ENCODE measurements at regions not wholly inside any gene's neighbourhood (a gene's known extent, or its start where the extent isn't known, plus 50 kb on each side); places are given as distances from the start of the nearest gene placed in this dataset.

DNA sequence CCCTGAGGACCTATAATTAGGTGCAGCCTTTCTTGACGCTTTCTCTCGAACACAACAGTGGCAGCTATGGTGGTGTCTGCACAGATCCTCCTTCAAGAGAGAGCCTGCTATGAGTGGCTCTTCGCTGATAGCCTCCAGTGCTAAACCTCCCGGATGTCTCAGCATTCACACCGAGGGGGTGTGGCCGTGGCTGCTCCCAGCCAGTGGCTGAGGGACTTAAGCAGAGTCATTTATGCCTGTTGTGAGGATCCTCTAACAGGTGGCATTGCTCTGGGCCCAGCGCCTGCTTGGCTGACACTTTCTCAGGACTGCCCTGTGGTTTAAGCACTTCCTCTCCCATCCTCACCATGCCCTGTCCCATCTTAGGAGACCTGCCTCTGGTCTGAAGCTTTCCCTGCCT, 592.0 kb upstream of the LRRTM1 start:
- no peak for FAIRE-seq
- no TSS peak for BruUV-seq (replicated peaks)
- 28% methylated on average over 7 of the region's 7 CpGs for WGBS (ENCODE audit: insufficient coverage, insufficient replicate concordance, low lambda C conversion rate, missing lambda C conversion rate)

DNA sequence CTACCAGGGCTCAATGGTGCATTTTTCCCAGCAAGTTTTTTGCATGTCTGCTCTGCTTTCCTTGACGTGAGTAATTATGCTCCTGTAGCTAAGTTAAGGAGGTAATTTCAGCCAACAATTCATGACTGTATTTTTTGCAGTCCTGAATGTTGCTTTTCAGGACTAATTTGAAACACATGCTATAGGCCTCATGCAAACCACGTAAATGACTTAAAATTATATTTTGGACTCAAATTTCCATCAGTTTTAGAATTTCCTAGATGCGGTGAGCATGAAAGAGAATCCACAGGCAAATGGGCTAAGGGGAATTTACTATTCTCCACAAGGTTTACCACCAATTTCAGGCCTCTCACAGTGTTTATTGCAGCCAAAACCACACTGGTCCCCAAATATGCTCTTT, 589.9 kb upstream of the LRRTM1 start:
- H3K27ac ChIP-seq (ENCODE audit: control insufficient read depth, insufficient read depth), result no peak overlapping the region
- ChIA-PET SMC1A (ENCODE audit: uncharacterized antibody, unreplicated experiment) (no interaction called here), RAD21 (ENCODE audit: unreplicated experiment) (no interaction called here), CTCF (no interaction called here), POLR2A (no interaction called here)
- H3K4me1 ChIP-seq (ENCODE audit: control insufficient read depth, insufficient read depth, low read length), result no peaks in the 10 kb centered on the region
- H3K9me3 ChIP-seq (replicated peaks; ENCODE audit: control insufficient read depth, insufficient read depth, low read length), result no peaks in the 10 kb centered on the region
- H3K36me3 ChIP-seq (ENCODE audit: control insufficient read depth in 2 of 2, insufficient read depth in 2 of 2, low read length in 1 of 2), result no peaks in the 10 kb centered on the region
- BruUV-seq (replicated peaks), result no TSS peak
- FAIRE-seq (no peak), DNase-seq (ENCODE audit: low read depth, low spot score) (no peak), ATAC-seq (no peak)
- no peaks in the 10 kb centered on the region for H3K27me3 ChIP-seq (replicated peaks in 1 of 2; ENCODE audit: control insufficient read depth in 2 of 2, insufficient read depth in 2 of 2, low read length in 1 of 2)
- in situ Hi-C loops (cut with MboI) (no loop called here), intact Hi-C loops (cut with micrococcal nuclease; ENCODE audit: unreplicated experiment) (no loop called here)
- no peak overlapping the region for H3K4me3 ChIP-seq
- no peak overlapping the region for H3K9ac ChIP-seq (ENCODE audit: control insufficient read depth, insufficient read depth, low read length)
- H3K79me2 ChIP-seq (ENCODE audit: control insufficient read depth, insufficient read depth, low read length), result no peaks in the 10 kb centered on the region
- no peak overlapping the region for H3K4me2 ChIP-seq (ENCODE audit: control insufficient read depth, insufficient read depth)
- H2AFZ ChIP-seq (ENCODE audit: control insufficient read depth, low read depth, low read length), result no peak overlapping the region
- 30% methylated on average over 3 of the region's 3 CpGs for WGBS (ENCODE audit: insufficient coverage, insufficient replicate concordance, low lambda C conversion rate, missing lambda C conversion rate)
- no peaks in the 10 kb centered on the region for H4K20me1 ChIP-seq (ENCODE audit: control insufficient read depth, insufficient read depth)
- no peak for TF ChIP-seq SPI1 (IDR thresholded peaks at IDR 0.05; ENCODE audit: borderline replicate concordance, insufficient read depth, low read depth, low read length)
- TF ChIP-seq CREB1 (IDR thresholded peaks at IDR 0.05; ENCODE audit: low read depth), result no peak
- no peak for TF ChIP-seq EZH2 (IDR thresholded peaks at IDR 0.05; ENCODE audit: borderline replicate concordance, control insufficient read depth, low read depth, low read length)
- no peak for TF ChIP-seq JUND (IDR thresholded peaks at IDR 0.05; ENCODE audit: low read depth, low read length)
- TF ChIP-seq MTA3 (IDR thresholded peaks at IDR 0.05; ENCODE audit: borderline replicate concordance, low read length), result no peak
- no peak for TF ChIP-seq NBN (IDR thresholded peaks at IDR 0.05)
- TF ChIP-seq BCL11A (IDR thresholded peaks at IDR 0.05; ENCODE audit: low read depth, low read length), result no peak
- TF ChIP-seq, protein P1, sequence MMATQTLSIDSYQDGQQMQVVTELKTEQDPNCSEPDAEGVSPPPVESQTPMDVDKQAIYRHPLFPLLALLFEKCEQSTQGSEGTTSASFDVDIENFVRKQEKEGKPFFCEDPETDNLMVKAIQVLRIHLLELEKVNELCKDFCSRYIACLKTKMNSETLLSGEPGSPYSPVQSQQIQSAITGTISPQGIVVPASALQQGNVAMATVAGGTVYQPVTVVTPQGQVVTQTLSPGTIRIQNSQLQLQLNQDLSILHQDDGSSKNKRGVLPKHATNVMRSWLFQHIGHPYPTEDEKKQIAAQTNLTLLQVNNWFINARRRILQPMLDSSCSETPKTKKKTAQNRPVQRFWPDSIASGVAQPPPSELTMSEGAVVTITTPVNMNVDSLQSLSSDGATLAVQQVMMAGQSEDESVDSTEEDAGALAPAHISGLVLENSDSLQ (IDR thresholded peaks at IDR 0.05), result no peak
- TF ChIP-seq, protein P2, sequence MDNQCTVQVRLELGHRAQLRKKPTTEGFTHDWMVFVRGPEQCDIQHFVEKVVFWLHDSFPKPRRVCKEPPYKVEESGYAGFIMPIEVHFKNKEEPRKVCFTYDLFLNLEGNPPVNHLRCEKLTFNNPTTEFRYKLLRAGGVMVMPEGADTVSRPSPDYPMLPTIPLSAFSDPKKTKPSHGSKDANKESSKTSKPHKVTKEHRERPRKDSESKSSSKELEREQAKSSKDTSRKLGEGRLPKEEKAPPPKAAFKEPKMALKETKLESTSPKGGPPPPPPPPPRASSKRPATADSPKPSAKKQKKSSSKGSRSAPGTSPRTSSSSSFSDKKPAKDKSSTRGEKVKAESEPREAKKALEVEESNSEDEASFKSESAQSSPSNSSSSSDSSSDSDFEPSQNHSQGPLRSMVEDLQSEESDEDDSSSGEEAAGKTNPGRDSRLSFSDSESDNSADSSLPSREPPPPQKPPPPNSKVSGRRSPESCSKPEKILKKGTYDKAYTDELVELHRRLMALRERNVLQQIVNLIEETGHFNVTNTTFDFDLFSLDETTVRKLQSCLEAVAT (IDR thresholded peaks at IDR 0.05), result no peak
- TF ChIP-seq GABPA (IDR thresholded peaks at IDR 0.05; ENCODE audit: low read depth), result no peak
- TF ChIP-seq SUPT20H (IDR thresholded peaks at IDR 0.05; ENCODE audit: borderline replicate concordance, control insufficient read depth, low read depth, low read length), result no peak
- TF ChIP-seq NFYB (IDR thresholded peaks at IDR 0.05; ENCODE audit: insufficient read depth, low read depth, low read length), result no peak
- TF ChIP-seq MYC (IDR thresholded peaks at IDR 0.05; ENCODE audit: insufficient read depth, insufficient read length, insufficient replicate concordance, low read length, severe bottlenecking), result no peak
- TF ChIP-seq EED (IDR thresholded peaks at IDR 0.05; ENCODE audit: low read depth), result no peak
- TF ChIP-seq, protein P3, sequence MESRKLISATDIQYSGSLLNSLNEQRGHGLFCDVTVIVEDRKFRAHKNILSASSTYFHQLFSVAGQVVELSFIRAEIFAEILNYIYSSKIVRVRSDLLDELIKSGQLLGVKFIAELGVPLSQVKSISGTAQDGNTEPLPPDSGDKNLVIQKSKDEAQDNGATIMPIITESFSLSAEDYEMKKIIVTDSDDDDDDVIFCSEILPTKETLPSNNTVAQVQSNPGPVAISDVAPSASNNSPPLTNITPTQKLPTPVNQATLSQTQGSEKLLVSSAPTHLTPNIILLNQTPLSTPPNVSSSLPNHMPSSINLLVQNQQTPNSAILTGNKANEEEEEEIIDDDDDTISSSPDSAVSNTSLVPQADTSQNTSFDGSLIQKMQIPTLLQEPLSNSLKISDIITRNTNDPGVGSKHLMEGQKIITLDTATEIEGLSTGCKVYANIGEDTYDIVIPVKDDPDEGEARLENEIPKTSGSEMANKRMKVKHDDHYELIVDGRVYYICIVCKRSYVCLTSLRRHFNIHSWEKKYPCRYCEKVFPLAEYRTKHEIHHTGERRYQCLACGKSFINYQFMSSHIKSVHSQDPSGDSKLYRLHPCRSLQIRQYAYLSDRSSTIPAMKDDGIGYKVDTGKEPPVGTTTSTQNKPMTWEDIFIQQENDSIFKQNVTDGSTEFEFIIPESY (IDR thresholded peaks at IDR 0.05), result no peak

More for the DNA sequence above, 592.0 kb upstream of the LRRTM1 start:
- Histone ChIP-seq H2AFZ (ENCODE audit: control insufficient read depth, low read depth, low read length) (no peak overlapping the region), H3K4me1 (ENCODE audit: control insufficient read depth, insufficient read depth, low read length) (no peaks in the 10 kb centered on the region), H3K27ac (ENCODE audit: control insufficient read depth, insufficient read depth) (no peak overlapping the region), H3K4me2 (ENCODE audit: control insufficient read depth, insufficient read depth) (no peak overlapping the region), H3K9ac (ENCODE audit: control insufficient read depth, insufficient read depth, low read length) (no peak overlapping the region), H3K27me3 (replicated peaks in 1 of 2; ENCODE audit: control insufficient read depth in 2 of 2, insufficient read depth in 2 of 2, low read length in 1 of 2) (no peaks in the 10 kb centered on the region), H3K4me3 (no peak overlapping the region), H3K36me3 (ENCODE audit: control insufficient read depth in 2 of 2, insufficient read depth in 2 of 2, low read length in 1 of 2) (no peaks in the 10 kb centered on the region), H3K9me3 (replicated peaks; ENCODE audit: control insufficient read depth, insufficient read depth, low read length) (no peaks in the 10 kb centered on the region), H3K79me2 (ENCODE audit: control insufficient read depth, insufficient read depth, low read length) (no peaks in the 10 kb centered on the region), H4K20me1 (ENCODE audit: control insufficient read depth, insufficient read depth) (no peaks in the 10 kb centered on the region)
- intact Hi-C loops (cut with micrococcal nuclease; ENCODE audit: unreplicated experiment) (no loop called here), in situ Hi-C loops (cut with MboI) (no loop called here)
- DNase-seq (ENCODE audit: low read depth, low spot score) (no peak), ATAC-seq (peak; percentile 45)
- RAD21 ChIA-PET (ENCODE audit: unreplicated experiment), result no interaction called here
- TF ChIP-seq PAX8 (IDR thresholded peaks at IDR 0.05), result no peak
- no peak for TF ChIP-seq RAD21 (IDR thresholded peaks at IDR 0.05; ENCODE audit: insufficient read depth, low read depth, low read length)
- CTCF ChIA-PET, result no interaction called here
- SMC1A ChIA-PET (ENCODE audit: uncharacterized antibody, unreplicated experiment), result no interaction called here
- POLR2A ChIA-PET, result no interaction called here
